A673 (cell line): ENCODE measurements at regions not wholly inside any gene's neighbourhood (a gene's known extent, or its start where the extent isn't known, plus 50 kb on each side); places are given as distances from the start of the nearest gene placed in this dataset.

Experiments used
- BruUV-seq: library from RNA; stranded (reverse); fragments of 400-500 nt; replicated peaks from 2 replicates; lab custom pipeline; 2021; lab: Mats Ljungman, UMichigan
- CTCF ChIA-PET: fragments of 300-600 bp; sonication (Branson Sonifier 250); formaldehyde crosslinking; loops from one replicate; lab custom pipeline; 2022; ENCODE audit warnings: antibody characterized with exemption; lab: Charles Lee
- POLR2A ChIA-PET: fragments of 300-600 bp; sonication (Branson Sonifier 250); formaldehyde crosslinking; loops from one replicate; lab custom pipeline; 2022; ENCODE audit warnings: antibody characterized with exemption; ENCODE audit not compliant: low non-redundant PET; lab: Charles Lee
- DNase-seq: peaks from one replicate; pipeline ENCODE4 v3.0.0-alpha.2; 2015; ENCODE audit warnings: low spot score
- H3K27ac ChIP-seq: fragments of 200-600 bp; sonication (generic); 2 replicates; pipeline ENCODE4 v1.5.1; 2016; ENCODE audit warnings: mixed run types, low read depth, mild to moderate bottlenecking, mixed read lengths, antibody characterized with exemption, low read length; ENCODE audit not compliant: poor library complexity, severe bottlenecking
- H3K27me3 ChIP-seq: fragments of 200-600 bp; sonication (generic); replicated peaks from 2 replicates; pipeline ENCODE4 v1.6.1; 2017; ENCODE audit warnings: mixed run types, low read depth, mild to moderate bottlenecking, mixed read lengths, antibody characterized with exemption, low read length; ENCODE audit not compliant: insufficient read depth, poor library complexity
- H3K36me3 ChIP-seq: fragments of 200-600 bp; sonication (generic); 2 replicates; pipeline ENCODE4 v1.6.1; 2016; ENCODE audit warnings: mixed run types, mild to moderate bottlenecking, mixed read lengths, antibody characterized with exemption, low read length; ENCODE audit not compliant: insufficient read depth, poor library complexity, severe bottlenecking
- H3K4me1 ChIP-seq: fragments of 200-600 bp; sonication (generic); 2 replicates; pipeline ENCODE4 v1.6.1; 2017; ENCODE audit warnings: mixed run types, mild to moderate bottlenecking, mixed read lengths, antibody characterized with exemption, low read length; ENCODE audit not compliant: insufficient read depth, poor library complexity, severe bottlenecking
- H3K4me3 ChIP-seq: fragments of 200-600 bp; sonication (generic); 2 replicates; pipeline ENCODE4 v1.5.1; 2016; ENCODE audit warnings: low read depth, mixed run types, mild to moderate bottlenecking, mixed read lengths, low read length; ENCODE audit not compliant: poor library complexity, severe bottlenecking
- H3K9me3 ChIP-seq: fragments of 200-600 bp; sonication (generic); 2 replicates; pipeline ENCODE4 v1.6.1; 2016; ENCODE audit warnings: mixed run types, low read depth, mild to moderate bottlenecking, mixed read lengths, antibody characterized with exemption, low read length; ENCODE audit not compliant: poor library complexity, severe bottlenecking
- EZH2 ChIP-seq: fragments of 200-600 bp; sonication (generic); IDR thresholded peaks from 2 replicates; pipeline ENCODE4 v1.6.1; 2017; ENCODE audit warnings: borderline replicate concordance, low read depth, mild to moderate bottlenecking, mixed read lengths, antibody characterized with exemption, low read length; ENCODE audit not compliant: poor library complexity, severe bottlenecking
- intact Hi-C: fragments of 100-400 bp; cut with micrococcal nuclease; formaldehyde crosslinking; loops from one replicate; pipeline ENCODE4 v1.10.0; 2022; ENCODE audit not compliant: unreplicated experiment
- TF ChIP-seq, protein P1 (sequence below): fragments of 300-800, 200-600 bp; sonication (generic); conservative IDR thresholded peaks from 2 replicates; pipeline ENCODE4 v1.5.1; 2017; ENCODE audit warnings: low read depth, mild to moderate bottlenecking, antibody characterized with exemption, low read length, moderate library complexity, mixed read lengths

DNA sequence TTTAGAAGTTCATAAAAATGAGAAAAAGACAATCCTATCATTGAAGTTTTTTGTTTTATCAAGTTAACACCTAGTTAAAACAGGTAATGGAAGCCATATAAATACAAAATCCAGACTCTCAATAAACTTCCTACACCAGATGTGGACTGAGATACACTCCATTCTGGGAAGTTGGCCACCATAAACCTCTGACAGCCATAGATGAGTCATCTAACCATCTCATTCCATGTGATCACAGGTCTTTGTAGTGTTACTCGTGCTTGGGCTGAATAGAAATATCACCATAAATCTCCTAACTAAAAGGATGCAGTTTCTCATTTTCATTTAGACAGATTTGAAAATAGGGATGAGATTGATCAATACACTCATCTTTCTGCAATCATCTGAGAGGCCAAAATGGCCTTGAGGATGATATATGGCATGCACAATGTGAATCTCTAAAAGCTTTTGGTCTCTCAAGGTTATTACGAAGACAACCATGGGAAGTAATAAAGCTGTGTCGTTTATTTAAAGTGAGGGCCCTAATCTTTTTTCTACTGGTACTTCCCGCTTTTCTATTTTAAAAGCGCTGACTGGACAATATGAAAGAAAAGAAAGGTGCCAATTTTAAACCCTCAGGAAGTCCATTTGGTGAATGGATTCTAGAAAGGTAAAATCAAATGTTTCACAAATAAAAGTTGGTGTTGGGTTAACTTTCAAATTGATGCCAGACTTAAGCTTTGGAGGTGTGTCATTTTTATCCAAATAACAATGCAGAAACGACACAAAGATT is 155.5 kb downstream of the POLR2M start:
- DNase-seq, result peak; percentile 31
- BruUV-seq, result no TSS peak

DNA sequence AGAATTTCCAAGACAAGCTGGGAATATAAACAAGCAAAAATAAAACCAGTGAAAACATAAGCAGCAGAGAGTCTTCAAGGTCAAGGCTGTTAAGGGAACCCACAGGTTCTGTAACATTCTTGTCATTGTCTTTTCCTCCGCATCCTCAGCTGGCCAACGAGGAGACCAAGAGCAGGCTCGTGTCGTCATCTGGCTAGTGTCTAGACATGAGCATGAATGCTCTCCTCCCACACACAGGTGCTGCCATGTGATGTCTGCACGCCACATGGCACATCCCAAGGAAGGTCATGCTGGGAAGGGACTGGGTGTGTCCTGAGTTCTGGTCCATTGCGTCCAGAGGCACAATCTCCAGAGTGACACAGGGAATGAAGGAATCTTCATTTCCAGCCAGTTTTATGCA is 156.2 kb downstream of the POLR2M start:
- ChIA-PET POLR2A (no interaction called here), CTCF (interaction anchor here (6.6 kb wide), 1 partner anchor 112 kb away, joined by 85 read pairs; no protein-coding TSS in a partner anchor)
- no peaks in the 10 kb centered on the region for H3K4me1 ChIP-seq
- H3K27ac ChIP-seq, result no peak overlapping the region
- no peaks in the 10 kb centered on the region for H3K27me3 ChIP-seq
- no peaks in the 10 kb centered on the region for H3K9me3 ChIP-seq
- H3K4me3 ChIP-seq, result no peak overlapping the region
- no TSS peak for BruUV-seq
- H3K36me3 ChIP-seq, result no peaks in the 10 kb centered on the region
- no peak for DNase-seq
- TF ChIP-seq, protein P1, sequence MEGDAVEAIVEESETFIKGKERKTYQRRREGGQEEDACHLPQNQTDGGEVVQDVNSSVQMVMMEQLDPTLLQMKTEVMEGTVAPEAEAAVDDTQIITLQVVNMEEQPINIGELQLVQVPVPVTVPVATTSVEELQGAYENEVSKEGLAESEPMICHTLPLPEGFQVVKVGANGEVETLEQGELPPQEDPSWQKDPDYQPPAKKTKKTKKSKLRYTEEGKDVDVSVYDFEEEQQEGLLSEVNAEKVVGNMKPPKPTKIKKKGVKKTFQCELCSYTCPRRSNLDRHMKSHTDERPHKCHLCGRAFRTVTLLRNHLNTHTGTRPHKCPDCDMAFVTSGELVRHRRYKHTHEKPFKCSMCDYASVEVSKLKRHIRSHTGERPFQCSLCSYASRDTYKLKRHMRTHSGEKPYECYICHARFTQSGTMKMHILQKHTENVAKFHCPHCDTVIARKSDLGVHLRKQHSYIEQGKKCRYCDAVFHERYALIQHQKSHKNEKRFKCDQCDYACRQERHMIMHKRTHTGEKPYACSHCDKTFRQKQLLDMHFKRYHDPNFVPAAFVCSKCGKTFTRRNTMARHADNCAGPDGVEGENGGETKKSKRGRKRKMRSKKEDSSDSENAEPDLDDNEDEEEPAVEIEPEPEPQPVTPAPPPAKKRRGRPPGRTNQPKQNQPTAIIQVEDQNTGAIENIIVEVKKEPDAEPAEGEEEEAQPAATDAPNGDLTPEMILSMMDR, result no peak
- TF ChIP-seq EZH2, result no peak
- intact Hi-C loops, result loop anchor here (5.0 kb wide), 1 partner anchor 195 kb away; no protein-coding TSS in a partner anchor

More for the DNA sequence above, 155.5 kb downstream of the POLR2M start:
- TF ChIP-seq, protein P1, result no peak
- no peak for TF ChIP-seq EZH2
- POLR2A ChIA-PET, result no interaction called here
- Histone ChIP-seq H3K36me3 (no peaks in the 10 kb centered on the region), H3K4me1 (no peaks in the 10 kb centered on the region), H3K27ac (no peak overlapping the region), H3K27me3 (no peaks in the 10 kb centered on the region), H3K9me3 (no peaks in the 10 kb centered on the region), H3K4me3 (no peak overlapping the region)
- CTCF ChIA-PET, result interaction anchor here (6.6 kb wide), 1 partner anchor 111 kb away, joined by 85 read pairs; no protein-coding TSS in a partner anchor
- intact Hi-C loops, result loop anchor here (2.0 to 5.0 kb wide), 2 partner anchors 111 to 195 kb away; no protein-coding TSS in a partner anchor

GRCh38 chr15:57865294-57865693 is 158.8 kb downstream of the POLR2M start:
- BruUV-seq, result no TSS peak
- no peak overlapping the region for H3K27ac ChIP-seq
- intact Hi-C loops, result no loop called here
- H3K36me3 ChIP-seq, result no peaks in the 10 kb centered on the region
- no peak overlapping the region for H3K4me3 ChIP-seq
- H3K4me1 ChIP-seq, result no peaks in the 10 kb centered on the region
- H3K9me3 ChIP-seq, result no peaks in the 10 kb centered on the region
- ChIA-PET POLR2A (no interaction called here), CTCF (interaction anchor here (1.0 to 3.4 kb wide), 2 partner anchors 113 to 206 kb away, joined by 3 to 23 read pairs; no protein-coding TSS in a partner anchor)
- no peaks in the 10 kb centered on the region for H3K27me3 ChIP-seq
- DNase-seq, result peak; percentile 15
- TF ChIP-seq, protein P1, result peak; percentile 66
- TF ChIP-seq EZH2, result no peak
